Astrocyte (in vitro differentiated cells and primary cell): ENCODE measurements at regions not wholly inside any gene's neighbourhood (a gene's known extent, or its start where the extent isn't known, plus 50 kb on each side); places are given as distances from the start of the nearest gene placed in this dataset.

Source experiments
- EZH2 ChIP-seq: IDR thresholded peaks from 2 replicates; pipeline ENCODE4 v1.6.1; 2012; ENCODE audit warnings: mild to moderate bottlenecking, low read length, inconsistent platforms; ENCODE audit not compliant: insufficient read depth
- TF ChIP-seq, protein P1 (sequence below): IDR thresholded peaks from 2 replicates; pipeline ENCODE4 v1.5.1; 2011; ENCODE audit warnings: low read depth, mild to moderate bottlenecking, inconsistent platforms, low read length, moderate library complexity; ENCODE audit not compliant: insufficient read depth

DNA sequence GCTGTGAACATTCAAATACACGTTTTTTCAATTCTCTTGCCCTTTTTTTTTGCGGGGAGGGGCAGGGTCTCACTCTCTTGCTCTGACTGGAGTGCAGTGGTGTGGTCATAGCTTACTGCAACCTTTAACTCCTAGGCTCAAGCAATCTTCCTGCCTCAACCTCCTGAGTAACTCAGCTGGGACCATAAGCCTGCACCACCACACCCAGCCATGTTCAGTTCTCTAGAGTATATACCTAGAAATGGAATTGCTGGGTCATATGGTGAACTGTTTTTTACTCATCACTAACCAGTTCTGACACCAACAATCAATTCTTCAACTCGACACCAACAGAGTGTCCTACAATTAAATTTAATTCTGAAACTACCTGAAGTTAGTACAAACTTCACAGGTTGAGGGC lies 85.5 kb upstream of the ZNF169 start:
- TF ChIP-seq, protein P1, sequence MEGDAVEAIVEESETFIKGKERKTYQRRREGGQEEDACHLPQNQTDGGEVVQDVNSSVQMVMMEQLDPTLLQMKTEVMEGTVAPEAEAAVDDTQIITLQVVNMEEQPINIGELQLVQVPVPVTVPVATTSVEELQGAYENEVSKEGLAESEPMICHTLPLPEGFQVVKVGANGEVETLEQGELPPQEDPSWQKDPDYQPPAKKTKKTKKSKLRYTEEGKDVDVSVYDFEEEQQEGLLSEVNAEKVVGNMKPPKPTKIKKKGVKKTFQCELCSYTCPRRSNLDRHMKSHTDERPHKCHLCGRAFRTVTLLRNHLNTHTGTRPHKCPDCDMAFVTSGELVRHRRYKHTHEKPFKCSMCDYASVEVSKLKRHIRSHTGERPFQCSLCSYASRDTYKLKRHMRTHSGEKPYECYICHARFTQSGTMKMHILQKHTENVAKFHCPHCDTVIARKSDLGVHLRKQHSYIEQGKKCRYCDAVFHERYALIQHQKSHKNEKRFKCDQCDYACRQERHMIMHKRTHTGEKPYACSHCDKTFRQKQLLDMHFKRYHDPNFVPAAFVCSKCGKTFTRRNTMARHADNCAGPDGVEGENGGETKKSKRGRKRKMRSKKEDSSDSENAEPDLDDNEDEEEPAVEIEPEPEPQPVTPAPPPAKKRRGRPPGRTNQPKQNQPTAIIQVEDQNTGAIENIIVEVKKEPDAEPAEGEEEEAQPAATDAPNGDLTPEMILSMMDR: no peak
- no peak for TF ChIP-seq EZH2
